Activated T-helper 9 cell treated with anti-CD3 and anti-CD28 coated beads, Interleukin-2, amount 50 U/mL, for 16 hours (primary cell): ENCODE measurements at regions not wholly inside any gene's neighbourhood (a gene's known extent, or its start where the extent isn't known, plus 50 kb on each side); places are given as distances from the start of the nearest gene placed in this dataset.

Experiments used
- DNase-seq: peaks from one replicate; pipeline ENCODE4 v3.0.0-alpha.2; 2020; ENCODE audit warnings: low read depth

GRCh38 chr1:29966526-29967045 is 730.3 kb downstream of the PTPRU start:
- DNase-seq, result no peak

DNA sequence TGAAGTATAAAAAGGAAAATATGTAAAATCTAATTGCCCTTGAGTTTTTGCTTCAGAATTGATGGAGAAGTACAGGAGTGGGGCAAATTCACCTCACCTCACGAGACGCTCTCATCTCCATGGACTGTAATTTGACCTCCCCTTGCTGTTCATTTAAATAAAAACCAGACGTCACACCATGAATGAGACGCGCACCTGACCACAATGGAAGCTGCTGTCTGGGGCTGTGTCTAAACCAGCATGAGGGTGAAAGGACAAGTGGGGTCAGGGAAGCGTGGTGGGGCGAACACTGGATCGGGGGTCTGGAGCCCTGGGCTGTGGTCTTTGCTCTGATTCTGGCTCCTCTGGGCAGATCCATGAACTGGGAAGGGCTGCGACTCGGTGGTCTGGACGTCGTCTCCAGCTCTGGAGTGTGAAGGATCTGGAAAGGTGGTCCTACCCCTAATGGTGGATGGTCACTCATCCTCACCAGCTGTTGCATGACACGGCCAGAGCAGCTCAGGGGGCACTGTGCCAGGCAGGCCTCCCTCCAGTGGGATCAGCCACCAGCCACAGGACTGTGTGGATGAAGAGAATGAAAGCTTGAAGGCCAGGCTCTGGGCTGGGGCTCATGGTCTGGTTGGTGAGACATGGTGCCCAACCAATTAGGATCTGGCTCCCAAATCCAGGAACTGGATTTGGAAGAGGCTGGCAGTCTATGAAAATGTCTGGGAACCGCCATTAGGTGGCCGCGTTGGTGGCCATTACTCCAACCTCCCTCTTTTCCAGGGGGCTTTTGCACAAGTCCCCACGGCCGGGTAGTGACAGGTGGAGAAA is 728.6 kb downstream of the PTPRU start:
- DNase-seq, result no peak

GRCh38 chr1:29963946-29964345 is 727.6 kb downstream of the PTPRU start:
- no peak for DNase-seq

GRCh38 chr1:29962831-29963247 is 726.5 kb downstream of the PTPRU start:
- DNase-seq, result no peak

DNA sequence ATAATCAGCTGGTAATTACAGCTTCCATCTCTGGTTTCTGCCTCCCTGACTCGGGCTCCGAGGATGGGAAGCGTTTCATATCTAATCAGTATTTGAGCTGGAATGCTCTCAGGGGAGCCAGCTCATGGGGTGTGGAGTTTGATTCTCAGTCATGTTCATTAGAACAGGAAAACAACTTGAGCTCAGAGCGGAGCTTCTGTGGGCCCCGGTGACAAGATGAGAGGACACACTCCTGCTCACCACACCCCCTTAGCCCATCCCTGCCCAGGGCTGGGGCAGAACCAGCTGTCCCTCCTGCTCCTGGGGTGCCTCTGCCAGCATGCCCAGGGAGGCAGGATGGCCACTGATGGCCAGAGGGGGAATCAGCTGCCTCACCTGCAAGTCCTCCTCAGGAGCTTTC is 726.0 kb downstream of the PTPRU start:
- no peak for DNase-seq

GRCh38 chr1:29961293-29962059 is 725.2 kb downstream of the PTPRU start:
- DNase-seq, result no peak

GRCh38 chr1:29960876-29961275 is 724.6 kb downstream of the PTPRU start:
- DNase-seq, result no peak

DNA sequence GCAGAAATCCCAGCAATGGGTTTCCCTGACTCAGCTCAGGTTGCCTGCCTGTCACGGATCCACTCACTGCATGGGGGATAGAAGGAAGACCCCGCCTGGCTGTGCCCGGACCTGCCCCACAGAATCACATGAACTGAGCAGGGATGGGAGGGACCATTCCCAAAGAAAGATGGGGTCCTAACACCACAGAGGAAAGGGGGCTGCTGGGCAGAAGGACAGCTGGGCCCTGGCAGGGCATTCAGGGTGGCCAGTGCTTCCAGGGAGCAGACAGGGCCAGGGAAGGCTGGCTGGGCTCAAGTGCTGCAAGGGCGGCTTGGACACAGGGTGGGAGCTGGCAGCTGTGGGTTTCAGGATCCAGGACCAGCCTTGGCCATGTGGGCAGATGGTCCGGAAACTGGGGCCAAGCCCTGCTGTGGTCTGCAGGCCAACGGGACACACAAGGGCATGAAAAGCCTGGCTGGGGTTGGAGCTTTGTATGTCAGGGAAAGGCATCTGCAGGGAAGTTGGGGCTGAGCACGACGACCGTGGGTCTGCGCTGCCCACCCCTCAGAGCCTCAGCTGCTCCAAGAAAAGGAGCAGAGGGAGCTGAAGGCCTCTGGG is 723.9 kb downstream of the PTPRU start:
- no peak for DNase-seq

DNA sequence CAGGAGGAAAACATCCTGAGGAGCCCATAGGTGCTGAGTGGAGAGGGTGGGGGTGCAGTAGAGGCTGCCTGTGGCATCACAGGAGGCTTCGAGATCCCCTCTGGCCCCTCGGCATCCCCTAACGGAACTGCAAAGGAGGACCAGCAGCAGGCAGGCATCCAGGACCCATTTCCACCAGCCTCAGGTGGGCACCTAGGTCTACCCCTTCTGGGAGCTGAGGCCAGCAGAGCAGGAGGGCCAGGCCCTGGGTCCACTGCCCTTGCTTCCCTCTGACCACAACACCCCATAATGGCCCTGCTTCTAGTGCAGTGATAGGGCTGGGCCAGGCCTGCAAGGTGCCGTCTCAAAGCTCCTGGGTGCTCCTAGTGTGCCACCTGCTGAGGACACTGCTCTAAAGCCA is 723.0 kb downstream of the PTPRU start:
- DNase-seq, result no peak

DNA sequence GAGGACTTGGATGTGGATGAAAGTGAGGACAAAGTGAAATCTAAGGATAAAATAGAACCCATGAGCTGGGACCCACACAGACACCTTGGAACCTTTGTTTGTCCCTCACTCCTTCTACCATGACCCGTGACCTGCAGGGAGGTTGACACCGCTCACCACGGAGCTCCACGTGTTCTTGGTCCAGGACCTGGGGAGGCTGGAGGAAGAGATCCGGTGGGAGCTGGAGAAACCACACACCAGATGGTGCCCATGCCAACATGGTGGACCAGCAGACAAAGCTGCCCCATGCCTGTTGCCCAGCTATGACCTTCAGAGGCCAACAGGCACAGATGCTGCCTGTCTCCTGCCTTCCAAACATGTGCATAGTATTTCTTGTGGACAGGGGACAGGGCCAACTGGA is 721.9 kb downstream of the PTPRU start:
- no peak for DNase-seq

GRCh38 chr1:29956349-29957030 is 720.2 kb downstream of the PTPRU start:
- no peak for DNase-seq

DNA sequence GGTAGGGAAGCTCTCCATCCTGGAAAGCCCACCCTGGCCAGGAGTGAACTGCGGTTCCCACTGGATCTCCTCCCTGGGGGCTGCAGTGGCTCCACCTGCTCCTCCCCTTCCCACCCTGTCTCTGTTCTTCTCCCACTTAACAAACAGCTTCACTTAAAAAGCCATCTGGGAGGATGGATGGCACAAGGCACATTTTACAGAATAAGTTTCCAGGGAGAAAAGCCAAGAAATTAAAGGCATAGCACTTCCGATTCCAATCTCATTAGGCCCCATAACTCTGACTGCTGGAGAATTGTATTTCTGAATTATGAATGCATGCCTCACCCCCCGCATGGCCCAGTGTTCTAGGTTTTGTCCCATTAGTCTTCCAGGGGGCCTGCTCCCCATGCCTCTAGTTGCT is 718.3 kb downstream of the PTPRU start:
- DNase-seq, result no peak

DNA sequence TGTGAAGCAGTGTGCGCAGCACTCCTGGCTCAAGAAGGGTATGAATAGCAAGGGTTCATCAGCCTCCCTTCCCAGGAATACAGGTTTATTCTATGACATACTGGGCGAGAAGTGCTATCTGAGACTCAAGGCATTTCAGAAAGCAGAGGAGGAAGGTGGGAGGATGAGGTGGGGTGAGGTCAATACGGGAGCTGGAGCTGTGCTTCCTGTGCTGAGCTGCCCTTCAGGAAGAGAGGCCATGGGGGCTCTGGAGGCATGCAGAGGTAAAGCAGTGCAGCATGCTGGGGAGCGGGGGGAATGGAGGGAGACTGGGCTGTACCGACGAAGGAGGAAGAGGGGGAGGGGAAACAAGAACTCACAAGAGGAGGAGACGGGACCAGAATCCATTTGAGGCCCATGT is 717.6 kb downstream of the PTPRU start:
- DNase-seq, result no peak

DNA sequence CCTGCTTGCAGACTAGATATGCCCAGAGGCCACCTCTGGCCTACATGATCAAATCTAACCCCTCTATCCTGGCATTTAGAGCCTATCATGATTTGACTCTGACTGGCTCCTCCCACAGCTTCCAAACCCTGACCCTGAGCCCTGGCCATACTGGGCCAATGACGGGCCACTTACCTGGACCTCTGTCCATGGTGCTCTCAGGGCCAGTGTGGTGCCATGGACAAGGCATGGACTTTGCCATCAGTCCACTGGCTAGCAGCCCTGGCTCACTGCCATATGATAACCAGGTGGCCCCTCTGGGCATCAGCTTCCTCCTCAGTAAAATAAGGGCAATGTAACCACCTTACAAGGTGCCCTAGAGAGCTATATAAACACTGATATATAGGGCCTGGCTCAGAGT is 713.4 kb downstream of the PTPRU start:
- DNase-seq, result no peak

GRCh38 chr1:29948581-29948980 is 712.3 kb downstream of the PTPRU start:
- DNase-seq, result no peak

- DNase-seq, result no peak
These were observed 709.7 kb downstream of the PTPRU start for GRCh38 chr1:29946057-29946456.

GRCh38 chr1:29945426-29945825 is 709.1 kb downstream of the PTPRU start:
- DNase-seq, result no peak

- no peak for DNase-seq
These were observed 708.1 kb downstream of the PTPRU start for GRCh38 chr1:29944253-29944905.

DNA sequence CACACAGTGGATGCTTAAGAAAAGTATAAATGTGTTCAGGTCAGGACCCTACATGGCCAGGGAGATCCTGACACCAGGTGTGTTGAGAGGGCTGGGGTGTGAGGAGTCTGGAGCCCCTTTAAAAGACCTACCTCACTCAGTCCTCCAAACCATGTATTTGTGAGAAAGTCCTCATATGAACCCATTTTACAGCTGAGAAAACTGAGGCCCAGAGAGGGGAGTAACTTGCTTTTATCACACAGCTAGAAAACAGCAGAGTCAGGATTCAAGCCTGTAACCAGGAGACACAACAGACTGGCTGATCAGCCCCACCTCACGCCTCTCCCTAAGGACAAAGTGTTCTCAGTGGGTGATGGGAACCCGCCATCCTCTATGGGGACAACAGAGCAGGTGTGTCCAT is 706.7 kb downstream of the PTPRU start:
- no peak for DNase-seq

DNA sequence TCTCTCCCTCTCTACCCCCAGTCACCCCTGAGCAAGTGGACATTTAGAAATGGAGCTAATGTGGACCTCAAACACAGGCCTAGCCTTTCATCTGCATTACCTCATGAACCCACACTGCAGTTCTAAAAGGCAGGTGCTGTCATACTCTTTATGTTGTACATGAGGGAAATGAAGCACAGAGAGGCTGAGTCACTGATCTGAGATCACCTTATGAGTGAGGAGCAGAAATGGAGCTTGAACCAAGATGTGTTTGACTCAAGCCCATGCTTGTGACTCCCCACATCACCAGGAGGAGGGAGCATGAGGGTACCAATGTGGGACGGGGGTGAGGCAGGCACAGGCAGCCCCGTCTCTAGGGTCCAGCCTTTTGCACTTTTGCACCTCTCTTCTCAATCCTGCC is 702.8 kb downstream of the PTPRU start:
- no peak for DNase-seq

GRCh38 chr1:29937356-29937755 is 701.0 kb downstream of the PTPRU start:
- DNase-seq, result no peak

DNA sequence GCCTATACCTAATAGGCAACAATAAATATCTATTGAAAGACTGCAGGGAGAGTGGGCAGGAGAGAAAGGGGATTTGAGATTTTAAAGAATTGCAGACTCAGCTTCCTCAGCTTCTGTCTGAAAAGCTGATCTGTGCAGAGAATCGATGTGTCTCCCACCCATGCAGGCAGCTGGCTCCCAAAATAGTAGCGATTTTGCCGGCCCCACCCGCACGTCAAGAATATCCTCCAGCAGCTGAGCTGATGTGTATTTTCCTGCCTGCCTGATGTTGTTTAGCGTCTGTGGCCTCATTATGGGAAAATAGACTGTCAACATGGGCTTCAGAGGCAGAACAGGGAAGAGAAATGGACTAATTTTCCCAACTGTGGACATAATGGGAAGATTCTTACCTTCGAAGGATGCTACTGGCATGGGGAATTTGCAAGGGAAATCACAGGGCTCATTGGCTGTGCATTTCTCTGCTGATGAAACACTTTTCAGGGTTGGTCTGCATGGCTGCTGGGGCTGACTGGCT is 699.8 kb downstream of the PTPRU start:
- DNase-seq, result no peak
